ENCODE measurements at regions not wholly inside any gene's neighbourhood (a gene's known extent, or its start where the extent isn't known, plus 50 kb on each side); places are given as distances from the start of the nearest gene placed in this dataset.

GRCh38 chr18:78378403-78378802 lies 601.2 kb upstream of the SALL3 start:
- TF ChIP-seq POLR2A (IDR thresholded peaks at IDR 0.05; ENCODE audit: low read length), result no peak
- TF ChIP-seq GATA1 (IDR thresholded peaks at IDR 0.05; ENCODE audit: low read depth, low read length), result no peak

Measured in erythroblast (primary cell).